ENCODE measurements at regions not wholly inside any gene's neighbourhood (a gene's known extent, or its start where the extent isn't known, plus 50 kb on each side); places are given as distances from the start of the nearest gene placed in this dataset.
"Not testable (repeated sequence)": the region's sequence is repeated elsewhere in the genome, so short reads cannot be mapped to it uniquely, and the experiment has no call there.

- intact Hi-C loops (cut with micrococcal nuclease), result no loop called here
Measured at GRCh38 chr6:121688974-121689373, 253.5 kb downstream of the GJA1 start.

- intact Hi-C loops (cut with micrococcal nuclease), result no loop called here
Measured at GRCh38 chr6:121691126-121691551, 255.7 kb downstream of the GJA1 start.

DNA sequence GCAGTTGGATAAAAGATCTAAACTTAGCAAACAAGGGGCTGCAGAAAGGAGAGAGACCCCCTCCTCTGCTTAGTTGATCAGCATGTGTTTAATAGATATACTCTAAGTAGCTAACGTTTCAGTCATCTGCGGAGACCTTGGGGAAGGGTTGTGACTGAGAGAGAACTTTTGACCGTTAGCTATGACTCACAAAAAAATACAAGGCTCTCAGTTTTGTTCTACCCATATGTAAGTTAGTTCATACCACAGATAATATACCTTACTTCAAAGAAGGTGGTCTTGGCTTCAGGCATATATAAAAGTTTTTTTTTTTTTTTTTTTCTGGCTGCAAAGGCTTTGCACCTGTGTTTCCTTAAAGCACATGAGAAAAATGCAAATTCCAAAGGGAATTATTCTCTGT lies 258.9 kb downstream of the GJA1 start:
- intact Hi-C loops (cut with micrococcal nuclease), result no loop called here

DNA sequence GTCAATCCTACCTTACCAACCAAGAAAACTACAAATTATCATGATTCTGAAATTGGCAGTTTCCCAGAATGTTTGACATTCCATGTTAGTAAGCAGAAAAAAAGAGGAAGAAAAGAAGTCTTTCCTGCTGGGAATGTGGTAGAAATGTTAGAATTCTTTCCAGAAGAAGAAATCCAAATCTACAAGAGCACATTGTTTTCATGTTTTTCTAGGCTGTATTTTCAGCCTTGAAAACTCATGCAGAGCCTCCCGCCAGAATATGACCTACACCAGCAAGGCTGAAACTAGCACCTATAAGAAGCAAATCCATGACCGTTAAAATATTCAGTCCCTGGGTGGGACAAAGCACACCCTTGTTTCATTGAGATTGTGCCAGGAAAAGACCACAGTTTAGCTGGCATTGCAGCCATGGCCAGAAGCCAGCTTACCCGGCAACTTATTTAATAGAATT lies 259.4 kb downstream of the GJA1 start:
- intact Hi-C loops (cut with micrococcal nuclease), result no loop called here

- intact Hi-C loops (cut with micrococcal nuclease), result no loop called here
Measured at GRCh38 chr6:121695329-121695728, 259.9 kb downstream of the GJA1 start.

- intact Hi-C loops (cut with micrococcal nuclease), result no loop called here
Measured at GRCh38 chr6:121697921-121698320, 262.5 kb downstream of the GJA1 start.

DNA sequence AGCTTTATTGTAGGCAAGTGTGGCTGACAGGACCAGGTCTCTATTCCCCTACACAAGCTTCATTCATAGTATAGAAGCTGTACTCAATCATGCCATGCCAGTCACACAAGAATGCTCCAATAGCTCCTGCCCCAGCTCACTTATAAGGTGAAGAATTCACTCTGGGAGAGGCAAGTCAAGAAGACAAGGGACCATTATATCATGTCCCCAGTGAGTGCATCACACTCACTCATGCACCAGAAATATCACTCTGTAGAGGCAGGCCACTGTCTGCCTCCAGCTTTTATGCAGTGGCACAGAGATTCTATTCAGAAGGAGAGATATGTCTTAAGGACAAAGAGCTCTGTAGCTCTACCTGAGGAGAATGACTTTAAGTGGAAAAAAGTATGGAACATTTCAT lies 263.2 kb downstream of the GJA1 start:
- intact Hi-C loops (cut with micrococcal nuclease), result no loop called here

DNA sequence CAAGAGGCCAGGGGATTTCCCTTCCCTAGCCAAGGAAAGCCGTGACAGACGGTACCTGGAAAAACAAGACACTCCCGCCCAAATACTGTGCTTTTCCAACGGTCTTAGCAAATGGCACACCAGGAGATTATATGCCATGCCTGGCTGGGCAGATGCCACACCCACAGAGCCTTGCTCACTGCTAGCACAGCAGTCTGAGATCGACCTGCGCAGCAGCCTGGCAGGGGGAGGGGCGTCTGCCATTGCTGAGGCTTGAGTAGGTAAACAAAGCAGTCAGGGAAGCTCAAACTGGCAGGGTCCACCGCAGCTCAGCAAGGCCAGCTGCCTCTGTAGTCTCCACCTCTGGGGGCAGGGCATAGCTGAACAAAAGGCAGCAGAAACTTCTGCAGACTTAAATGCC lies 267.7 kb downstream of the GJA1 start:
- intact Hi-C loops (cut with micrococcal nuclease), result not testable (repeated sequence)

GRCh38 chr6:121711472-121711871 lies 276.0 kb downstream of the GJA1 start:
- intact Hi-C loops (cut with micrococcal nuclease), result no loop called here

DNA sequence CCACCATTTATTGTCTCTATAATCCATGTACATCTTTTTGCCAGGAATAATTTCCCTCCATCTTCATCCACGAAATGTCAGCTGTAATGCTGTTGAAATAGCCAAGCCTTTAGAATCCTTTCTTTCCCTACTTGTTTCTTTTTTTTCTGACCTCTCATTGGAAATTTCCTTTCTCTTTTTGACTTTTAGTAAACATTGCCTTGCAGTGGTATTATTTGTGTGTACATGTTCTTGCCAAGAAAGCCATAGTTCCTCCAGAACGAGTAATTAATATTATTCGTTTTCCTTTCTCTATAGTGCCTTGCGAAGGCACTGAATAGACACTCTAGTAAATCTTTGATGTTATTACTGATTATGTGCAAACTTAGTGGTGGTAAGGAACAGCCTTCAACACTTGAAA lies 282.2 kb downstream of the GJA1 start:
- intact Hi-C loops (cut with micrococcal nuclease), result no loop called here

DNA sequence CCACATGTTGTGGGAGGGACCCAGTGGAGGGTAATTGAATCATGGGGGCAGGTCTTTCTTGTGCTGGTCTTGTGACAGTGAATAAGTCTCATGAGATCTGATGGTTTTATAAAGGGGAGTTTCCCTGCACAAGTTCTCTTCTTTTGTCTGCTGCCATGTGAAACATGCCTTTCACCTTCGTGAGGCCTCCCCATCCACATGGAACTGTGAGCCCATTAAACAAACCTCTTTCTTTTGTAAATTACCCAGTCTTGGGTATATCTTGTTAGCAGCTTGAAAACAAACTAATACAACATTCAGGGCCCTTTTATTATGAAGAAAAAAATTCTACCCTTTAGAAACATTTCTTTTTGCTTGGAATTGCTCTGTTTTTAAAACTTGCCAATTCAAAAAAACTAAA lies 285.4 kb downstream of the GJA1 start:
- intact Hi-C loops (cut with micrococcal nuclease), result not testable (repeated sequence)

GRCh38 chr6:121723623-121724022 lies 288.2 kb downstream of the GJA1 start:
- intact Hi-C loops (cut with micrococcal nuclease), result no loop called here

GRCh38 chr6:121724576-121724975 lies 289.1 kb downstream of the GJA1 start:
- intact Hi-C loops (cut with micrococcal nuclease), result no loop called here

- intact Hi-C loops (cut with micrococcal nuclease), result no loop called here
Measured at GRCh38 chr6:121726596-121726995, 291.1 kb downstream of the GJA1 start.

GRCh38 chr6:121730616-121731015 lies 295.2 kb downstream of the GJA1 start:
- intact Hi-C loops (cut with micrococcal nuclease), result no loop called here

DNA sequence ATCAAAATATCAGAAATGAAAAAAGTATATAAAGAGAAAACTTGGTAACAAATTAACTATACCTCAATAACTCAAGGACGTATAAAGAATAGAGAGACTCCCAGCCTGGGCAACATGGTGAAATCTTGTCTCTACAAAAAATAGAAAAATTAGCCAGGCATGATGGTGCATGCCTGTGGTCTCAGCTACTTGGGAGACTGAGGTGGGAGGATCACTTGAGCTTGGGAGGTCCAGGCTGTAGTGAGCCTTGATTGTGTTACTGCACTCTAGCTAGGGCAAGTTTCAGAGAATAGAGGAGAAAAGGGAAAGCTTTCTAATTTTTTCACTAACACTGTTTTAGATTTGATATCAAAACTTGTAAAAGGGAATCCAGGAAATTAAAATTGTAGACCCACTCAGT lies 295.9 kb downstream of the GJA1 start:
- intact Hi-C loops (cut with micrococcal nuclease), result no loop called here

DNA sequence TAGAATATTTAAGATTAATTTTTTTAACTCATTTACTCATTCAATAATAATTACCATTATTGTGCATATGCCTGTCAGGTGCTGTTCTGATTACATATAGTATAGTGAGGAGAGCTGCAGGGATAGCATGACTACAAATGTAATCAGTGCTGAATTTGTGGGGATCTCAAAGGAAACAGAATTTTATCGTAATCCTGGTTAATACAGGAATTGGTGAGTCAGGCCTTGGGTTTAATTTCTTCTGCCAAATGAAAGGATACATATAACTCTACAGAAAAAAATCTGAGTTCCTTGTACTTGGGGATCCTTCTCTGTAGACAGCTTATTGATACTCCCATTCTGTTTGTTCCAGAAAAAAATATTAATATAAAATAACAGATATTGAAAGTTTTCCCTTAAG lies 297.2 kb downstream of the GJA1 start:
- intact Hi-C loops (cut with micrococcal nuclease), result no loop called here

GRCh38 chr6:121733234-121733633 lies 297.8 kb downstream of the GJA1 start:
- intact Hi-C loops (cut with micrococcal nuclease), result no loop called here

- intact Hi-C loops (cut with micrococcal nuclease), result not testable (repeated sequence)
Measured at GRCh38 chr6:121740188-121740587, 304.7 kb downstream of the GJA1 start.

GRCh38 chr6:121743691-121744090 lies 308.2 kb downstream of the GJA1 start:
- intact Hi-C loops (cut with micrococcal nuclease), result no loop called here

DNA sequence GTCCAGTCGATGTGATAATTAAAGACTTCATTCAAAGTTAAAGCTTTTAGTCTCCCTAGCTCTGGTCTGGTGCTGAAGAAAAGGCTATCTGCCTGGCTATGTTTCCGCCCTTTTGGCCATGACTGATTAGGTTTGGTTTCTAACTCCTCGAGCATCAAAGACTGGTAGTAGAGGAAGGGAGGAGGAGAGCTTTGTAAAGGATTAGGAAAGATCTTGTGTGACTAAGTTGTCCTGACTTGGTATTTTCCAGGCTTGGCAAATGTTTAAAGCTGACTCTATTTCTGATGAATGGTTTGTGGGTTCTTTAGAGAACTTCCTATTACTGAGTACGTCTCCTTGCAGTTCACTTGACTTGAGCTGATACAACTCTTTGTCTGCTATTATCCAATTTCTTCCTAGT lies 312.9 kb downstream of the GJA1 start:
- intact Hi-C loops (cut with micrococcal nuclease), result no loop called here

GRCh38 chr6:121748850-121749249 lies 313.4 kb downstream of the GJA1 start:
- intact Hi-C loops (cut with micrococcal nuclease), result no loop called here

DNA sequence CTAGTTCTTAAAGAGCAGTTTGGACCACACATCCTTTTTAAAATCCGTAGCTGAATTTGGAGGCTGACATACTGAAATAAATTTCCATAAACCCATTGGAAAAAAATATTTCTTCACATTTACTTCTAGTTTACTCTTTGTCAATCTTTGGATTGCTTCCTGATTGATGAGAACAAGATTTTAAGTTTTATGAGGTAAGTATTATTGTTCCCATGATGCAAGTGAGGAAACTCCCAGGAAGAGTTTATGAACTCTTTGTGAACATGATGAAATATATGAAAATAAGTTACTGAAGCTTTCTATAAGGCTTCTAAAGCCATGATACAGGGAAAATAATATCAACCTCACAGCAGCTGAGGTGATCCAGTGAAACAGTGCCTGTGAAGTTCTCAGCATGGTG lies 320.0 kb downstream of the GJA1 start:
- intact Hi-C loops (cut with micrococcal nuclease), result no loop called here

DNA sequence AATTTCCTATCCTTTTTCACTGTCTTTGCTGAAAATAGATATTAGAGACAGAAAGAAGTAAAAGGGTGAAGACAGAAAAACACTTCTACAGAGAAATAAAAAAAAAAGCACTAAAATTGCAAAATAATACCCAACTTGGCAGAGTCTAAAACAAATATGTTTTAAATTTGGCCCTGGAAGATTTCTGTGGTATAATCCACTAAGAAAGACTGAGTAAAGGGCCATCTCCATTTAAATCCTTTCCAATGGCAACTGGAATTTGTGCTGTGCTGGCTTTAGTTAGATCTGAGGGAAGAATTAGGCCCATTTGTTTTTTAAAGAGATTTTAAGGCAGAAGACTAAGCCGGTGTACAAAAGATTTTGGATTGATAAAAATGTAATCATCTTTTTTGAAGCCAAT lies 321.2 kb downstream of the GJA1 start:
- intact Hi-C loops (cut with micrococcal nuclease), result no loop called here
